K562 (cell line): ENCODE measurements at regions not wholly inside any gene's neighbourhood (a gene's known extent, or its start where the extent isn't known, plus 50 kb on each side); places are given as distances from the start of the nearest gene placed in this dataset.

Source experiments
- CTCF ChIP-seq, 3 experiments: IDR thresholded peaks in 2 of 3; conservative IDR thresholded peaks in 1 of 3; 2 replicates each; pipeline ENCODE4 v1.5.1; 2011 to 2012; ENCODE audit warnings: low read length in 3 of 3, mild to moderate bottlenecking in 3 of 3, control low read depth in 2 of 3, improper control_type of control experiment in 1 of 3, inconsistent platforms in 1 of 3, low read depth in 1 of 3, mixed read lengths in 1 of 3, moderate library complexity in 1 of 3; ENCODE audit not compliant: insufficient read depth in 2 of 3
- ZC3H8 ChIP-seq: fragments of 450-650 bp; IDR thresholded peaks from 2 replicates; pipeline ENCODE4 v1.6.1; 2017
- ZNF318 ChIP-seq, 2 experiments: fragments of 450-650 bp; IDR thresholded peaks; 2 replicates each; pipeline ENCODE4 v1.6.1; 2016; ENCODE audit warnings: mild to moderate bottlenecking in 2 of 2, borderline replicate concordance in 1 of 2, low read depth in 1 of 2, moderate library complexity in 1 of 2
- TF ChIP-seq, protein P1 (sequence below): fragments of 450-650 bp; IDR thresholded peaks from 2 replicates; pipeline ENCODE4 v1.6.1; 2017; ENCODE audit warnings: antibody characterized with exemption, mild to moderate bottlenecking
- TF ChIP-seq, protein P2 (sequence below): fragments of 250-450 bp; sonication (Bioruptor Pico); IDR thresholded peaks from 2 replicates; pipeline ENCODE4 v1.4.0; 2020; ENCODE audit warnings: borderline replicate concordance
- TF ChIP-seq, protein P3 (sequence below): fragments of 450-650 bp; IDR thresholded peaks from 2 replicates; pipeline ENCODE4 v1.6.1; 2017; ENCODE audit warnings: mild to moderate bottlenecking, moderate library complexity
- TF ChIP-seq, protein P4 (sequence below): fragments of 250-450 bp; sonication (Bioruptor Pico); IDR thresholded peaks from 2 replicates; pipeline ENCODE4 v1.8.0; 2021; ENCODE audit warnings: borderline replicate concordance, mild to moderate bottlenecking, moderate library complexity; ENCODE audit not compliant: poor library complexity, severe bottlenecking

- TF ChIP-seq CTCF (IDR thresholded peaks at IDR 0.05 in 2 of 3, conservative IDR thresholded peaks at IDR 0.05 in 1 of 3; ENCODE audit: insufficient read depth in 2 of 3, low read depth in 1 of 3, low read length in 3 of 3) (no peak), ZNF318 (IDR thresholded peaks at IDR 0.05; ENCODE audit: borderline replicate concordance in 1 of 2, low read depth in 1 of 2) (no peak), ZC3H8 (no peak)
- TF ChIP-seq, protein P1, sequence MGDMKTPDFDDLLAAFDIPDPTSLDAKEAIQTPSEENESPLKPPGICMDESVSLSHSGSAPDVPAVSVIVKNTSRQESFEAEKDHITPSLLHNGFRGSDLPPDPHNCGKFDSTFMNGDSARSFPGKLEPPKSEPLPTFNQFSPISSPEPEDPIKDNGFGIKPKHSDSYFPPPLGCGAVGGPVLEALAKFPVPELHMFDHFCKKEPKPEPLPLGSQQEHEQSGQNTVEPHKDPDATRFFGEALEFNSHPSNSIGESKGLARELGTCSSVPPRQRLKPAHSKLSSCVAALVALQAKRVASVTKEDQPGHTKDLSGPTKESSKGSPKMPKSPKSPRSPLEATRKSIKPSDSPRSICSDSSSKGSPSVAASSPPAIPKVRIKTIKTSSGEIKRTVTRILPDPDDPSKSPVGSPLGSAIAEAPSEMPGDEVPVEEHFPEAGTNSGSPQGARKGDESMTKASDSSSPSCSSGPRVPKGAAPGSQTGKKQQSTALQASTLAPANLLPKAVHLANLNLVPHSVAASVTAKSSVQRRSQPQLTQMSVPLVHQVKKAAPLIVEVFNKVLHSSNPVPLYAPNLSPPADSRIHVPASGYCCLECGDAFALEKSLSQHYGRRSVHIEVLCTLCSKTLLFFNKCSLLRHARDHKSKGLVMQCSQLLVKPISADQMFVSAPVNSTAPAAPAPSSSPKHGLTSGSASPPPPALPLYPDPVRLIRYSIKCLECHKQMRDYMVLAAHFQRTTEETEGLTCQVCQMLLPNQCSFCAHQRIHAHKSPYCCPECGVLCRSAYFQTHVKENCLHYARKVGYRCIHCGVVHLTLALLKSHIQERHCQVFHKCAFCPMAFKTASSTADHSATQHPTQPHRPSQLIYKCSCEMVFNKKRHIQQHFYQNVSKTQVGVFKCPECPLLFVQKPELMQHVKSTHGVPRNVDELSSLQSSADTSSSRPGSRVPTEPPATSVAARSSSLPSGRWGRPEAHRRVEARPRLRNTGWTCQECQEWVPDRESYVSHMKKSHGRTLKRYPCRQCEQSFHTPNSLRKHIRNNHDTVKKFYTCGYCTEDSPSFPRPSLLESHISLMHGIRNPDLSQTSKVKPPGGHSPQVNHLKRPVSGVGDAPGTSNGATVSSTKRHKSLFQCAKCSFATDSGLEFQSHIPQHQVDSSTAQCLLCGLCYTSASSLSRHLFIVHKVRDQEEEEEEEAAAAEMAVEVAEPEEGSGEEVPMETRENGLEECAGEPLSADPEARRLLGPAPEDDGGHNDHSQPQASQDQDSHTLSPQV = no peak
- TF ChIP-seq, protein P2, sequence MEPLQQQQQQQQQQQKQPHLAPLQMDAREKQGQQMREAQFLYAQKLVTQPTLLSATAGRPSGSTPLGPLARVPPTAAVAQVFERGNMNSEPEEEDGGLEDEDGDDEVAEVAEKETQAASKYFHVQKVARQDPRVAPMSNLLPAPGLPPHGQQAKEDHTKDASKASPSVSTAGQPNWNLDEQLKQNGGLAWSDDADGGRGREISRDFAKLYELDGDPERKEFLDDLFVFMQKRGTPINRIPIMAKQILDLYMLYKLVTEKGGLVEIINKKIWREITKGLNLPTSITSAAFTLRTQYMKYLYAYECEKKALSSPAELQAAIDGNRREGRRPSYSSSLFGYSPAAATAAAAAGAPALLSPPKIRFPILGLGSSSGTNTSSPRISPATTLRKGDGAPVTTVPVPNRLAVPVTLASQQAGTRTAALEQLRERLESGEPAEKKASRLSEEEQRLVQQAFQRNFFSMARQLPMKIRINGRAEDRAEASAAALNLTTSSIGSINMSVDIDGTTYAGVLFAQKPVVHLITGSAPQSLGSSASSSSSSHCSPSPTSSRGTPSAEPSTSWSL (CRISPR knock-in tag) = no peak
- TF ChIP-seq, protein P3, sequence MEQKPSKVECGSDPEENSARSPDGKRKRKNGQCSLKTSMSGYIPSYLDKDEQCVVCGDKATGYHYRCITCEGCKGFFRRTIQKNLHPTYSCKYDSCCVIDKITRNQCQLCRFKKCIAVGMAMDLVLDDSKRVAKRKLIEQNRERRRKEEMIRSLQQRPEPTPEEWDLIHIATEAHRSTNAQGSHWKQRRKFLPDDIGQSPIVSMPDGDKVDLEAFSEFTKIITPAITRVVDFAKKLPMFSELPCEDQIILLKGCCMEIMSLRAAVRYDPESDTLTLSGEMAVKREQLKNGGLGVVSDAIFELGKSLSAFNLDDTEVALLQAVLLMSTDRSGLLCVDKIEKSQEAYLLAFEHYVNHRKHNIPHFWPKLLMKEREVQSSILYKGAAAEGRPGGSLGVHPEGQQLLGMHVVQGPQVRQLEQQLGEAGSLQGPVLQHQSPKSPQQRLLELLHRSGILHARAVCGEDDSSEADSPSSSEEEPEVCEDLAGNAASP = no peak
- TF ChIP-seq, protein P4, sequence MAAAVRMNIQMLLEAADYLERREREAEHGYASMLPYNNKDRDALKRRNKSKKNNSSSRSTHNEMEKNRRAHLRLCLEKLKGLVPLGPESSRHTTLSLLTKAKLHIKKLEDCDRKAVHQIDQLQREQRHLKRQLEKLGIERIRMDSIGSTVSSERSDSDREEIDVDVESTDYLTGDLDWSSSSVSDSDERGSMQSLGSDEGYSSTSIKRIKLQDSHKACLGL (CRISPR knock-in tag) = no peak
- TF ChIP-seq, all 486 proteins: peak for 0
Measured at GRCh38 chr3:194779729-194780224, 94.1 kb downstream of the FAM43A start (continued).
